ENCODE measurements at regions not wholly inside any gene's neighbourhood (a gene's known extent, or its start where the extent isn't known, plus 50 kb on each side); places are given as distances from the start of the nearest gene placed in this dataset.
A peak's percentile ranks its signal among the peaks of the same experiment; 100 is the strongest.

DNA sequence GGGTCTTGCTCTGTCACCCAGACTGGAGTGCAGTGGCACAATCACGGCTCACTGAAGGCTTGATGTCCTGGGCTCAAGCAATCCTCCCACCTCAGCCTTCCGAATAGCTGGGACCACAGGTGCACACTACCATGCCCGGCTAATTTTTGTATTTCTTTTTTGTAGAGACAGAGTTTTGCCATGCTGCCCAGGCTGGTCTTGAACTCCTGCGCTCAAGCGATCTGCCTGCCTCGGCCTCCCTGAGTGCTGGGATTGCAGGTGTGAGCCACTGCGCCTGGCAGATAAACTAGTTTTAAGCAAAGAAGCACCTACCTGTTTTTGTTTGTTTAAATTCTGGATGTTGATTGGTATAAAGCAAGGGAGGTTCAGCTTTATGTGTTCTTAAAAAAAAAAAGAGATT lies 170.6 kb upstream of the GOLIM4 start:
- Histone ChIP-seq H3K36me3 (ENCODE audit: control insufficient read depth, insufficient read depth, low read length) (no peaks in the 10 kb centered on the region), H2AFZ (no peak overlapping the region), H3K4me1 (no peaks in the 10 kb centered on the region), H3K79me2 (no peaks in the 10 kb centered on the region), H3K9me3 (ENCODE audit: control insufficient read depth, low read length) (no peaks in the 10 kb centered on the region), H3K27me3 (ENCODE audit: control insufficient read depth, insufficient read depth, low read length) (no peaks in the 10 kb centered on the region), H3K27ac (no peak overlapping the region), H3K9ac (no peak overlapping the region), H3K4me2 (ENCODE audit: low read length) (no peak overlapping the region), H3K4me3 (ENCODE audit: low read depth, low read length) (no peak overlapping the region)
- no peak for TF ChIP-seq CTCF (IDR thresholded peaks at IDR 0.05)

GRCh38 chr3:168262887-168263286 lies 167.2 kb upstream of the GOLIM4 start:
- H3K79me2 ChIP-seq = no peaks in the 10 kb centered on the region
- no peak overlapping the region for H3K9ac ChIP-seq
- H3K9me3 ChIP-seq (ENCODE audit: control insufficient read depth, low read length) = no peaks in the 10 kb centered on the region
- no peak for TF ChIP-seq CTCF (IDR thresholded peaks at IDR 0.05)
- no peak overlapping the region for H3K27ac ChIP-seq
- H3K27me3 ChIP-seq (ENCODE audit: control insufficient read depth, insufficient read depth, low read length) = no peaks in the 10 kb centered on the region
- H3K4me2 ChIP-seq (ENCODE audit: low read length) = no peak overlapping the region
- H3K36me3 ChIP-seq (ENCODE audit: control insufficient read depth, insufficient read depth, low read length) = no peaks in the 10 kb centered on the region
- H3K4me1 ChIP-seq = no peaks in the 10 kb centered on the region
- H3K4me3 ChIP-seq (ENCODE audit: low read depth, low read length) = no peak overlapping the region
- no peak overlapping the region for H2AFZ ChIP-seq

DNA sequence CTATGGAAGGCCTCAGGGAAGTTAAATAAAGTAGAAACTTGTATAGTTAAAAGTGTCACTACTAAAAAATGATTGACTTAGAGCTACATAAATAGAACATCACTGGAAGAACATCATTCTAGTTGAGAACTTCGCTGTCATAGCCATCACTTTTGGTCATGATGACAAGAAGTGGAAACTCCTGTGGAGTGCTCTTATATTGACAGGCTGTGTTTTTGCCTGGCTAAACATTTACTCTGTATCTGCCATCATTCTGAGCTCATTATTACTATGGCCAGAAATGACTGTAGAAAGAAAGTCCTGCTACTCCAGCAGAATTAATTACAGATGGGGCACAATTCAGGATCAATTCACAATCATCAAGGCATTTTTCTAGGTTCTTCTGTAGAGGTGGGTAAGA lies 165.1 kb upstream of the GOLIM4 start:
- H3K4me1 ChIP-seq = no peaks in the 10 kb centered on the region

GRCh38 chr3:168251371-168251770 lies 155.6 kb upstream of the GOLIM4 start:
- Histone ChIP-seq H3K9me3 (ENCODE audit: control insufficient read depth, low read length) (no peaks in the 10 kb centered on the region), H3K4me3 (ENCODE audit: low read depth, low read length) (no peak overlapping the region), H3K4me2 (ENCODE audit: low read length) (no peak overlapping the region), H3K27ac (no peak overlapping the region), H3K27me3 (ENCODE audit: control insufficient read depth, insufficient read depth, low read length) (no peaks in the 10 kb centered on the region), H3K9ac (no peak overlapping the region), H2AFZ (no peak overlapping the region), H3K4me1 (no peaks in the 10 kb centered on the region), H3K79me2 (no peaks in the 10 kb centered on the region), H3K36me3 (ENCODE audit: control insufficient read depth, insufficient read depth, low read length) (no peaks in the 10 kb centered on the region)
- no peak for TF ChIP-seq CTCF (IDR thresholded peaks at IDR 0.05)

More for the DNA sequence above, 165.1 kb upstream of the GOLIM4 start:
- Histone ChIP-seq H3K79me2 (no peaks in the 10 kb centered on the region), H3K27ac (no peak overlapping the region), H3K9ac (no peak overlapping the region), H2AFZ (no peak overlapping the region), H3K9me3 (ENCODE audit: control insufficient read depth, low read length) (no peaks in the 10 kb centered on the region), H3K36me3 (ENCODE audit: control insufficient read depth, insufficient read depth, low read length) (no peaks in the 10 kb centered on the region), H3K4me3 (ENCODE audit: low read depth, low read length) (no peak overlapping the region), H3K27me3 (ENCODE audit: control insufficient read depth, insufficient read depth, low read length) (no peaks in the 10 kb centered on the region), H3K4me2 (ENCODE audit: low read length) (no peak overlapping the region)
- no peak for TF ChIP-seq CTCF (IDR thresholded peaks at IDR 0.05)

DNA sequence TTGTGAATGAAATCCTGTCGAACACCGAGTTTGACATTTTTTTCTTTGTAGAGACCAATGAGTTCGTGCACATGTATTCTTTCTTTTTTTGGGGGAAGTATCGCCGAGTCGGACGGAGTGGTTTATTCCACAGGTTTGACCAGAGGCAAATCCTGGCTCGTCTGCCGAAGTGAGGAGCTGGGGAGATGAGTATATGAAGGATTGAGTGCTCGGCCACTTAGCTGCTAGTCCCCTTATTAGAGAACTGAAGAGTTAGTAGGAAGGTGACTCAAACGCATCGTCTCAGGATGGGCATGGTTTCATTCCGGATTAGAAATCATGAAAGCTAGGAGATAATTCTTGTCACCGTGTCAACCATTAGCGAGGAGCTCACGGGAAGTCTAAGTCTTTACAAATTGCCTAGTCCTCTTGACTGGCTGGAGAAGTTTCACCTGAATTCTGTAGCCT lies 154.7 kb upstream of the GOLIM4 start:
- Histone ChIP-seq H3K4me2 (ENCODE audit: low read length) (peak overlapping the region; percentile 64), H2AFZ (peak overlapping the region; percentile 2), H3K9ac (no peak overlapping the region), H3K9me3 (ENCODE audit: control insufficient read depth, low read length) (no peaks in the 10 kb centered on the region), H3K79me2 (no peaks in the 10 kb centered on the region), H3K27me3 (ENCODE audit: control insufficient read depth, insufficient read depth, low read length) (no peaks in the 10 kb centered on the region), H3K4me1 (no peaks in the 10 kb centered on the region), H3K4me3 (ENCODE audit: low read depth, low read length) (peak overlapping the region; percentile 32), H3K36me3 (ENCODE audit: control insufficient read depth, insufficient read depth, low read length) (no peaks in the 10 kb centered on the region), H3K27ac (no peak overlapping the region)
- no peak for TF ChIP-seq CTCF (IDR thresholded peaks at IDR 0.05)

Data from parathyroid adenoma (tissue), 2 donors.